Head of caudate nucleus (tissue), 42 donors: ENCODE measurements at regions not wholly inside any gene's neighbourhood (a gene's known extent, or its start where the extent isn't known, plus 50 kb on each side); places are given as distances from the start of the nearest gene placed in this dataset.
A peak's percentile ranks its signal among the peaks of the same experiment; 100 is the strongest.
"Not testable (repeated sequence)": the region's sequence is repeated elsewhere in the genome, so short reads cannot be mapped to it uniquely, and the experiment has no call there.

Source experiments
- DNase-seq, 42 donors: peaks; one replicate each; pipeline versions ENCODE4 v3.0.0 to v3.0.0-alpha.2; 2020 to 2021; ENCODE audit warnings: mixed read lengths in 7 of 42
- intact Hi-C: fragments of 100-400 bp; cut with DNase I; formaldehyde crosslinking; loops from one replicate; pipeline ENCODE4 v1.15.0; 2022

GRCh38 chr14:82879949-82880535 lies 1346.4 kb upstream of the SEL1L start:
- no peak for DNase-seq
- intact Hi-C loops, result no loop called here

- DNase-seq, result no peak
- intact Hi-C loops, result no loop called here
Measured at GRCh38 chr14:82886670-82887069, 1353.0 kb upstream of the SEL1L start.

- DNase-seq, result no peak
- intact Hi-C loops, result no loop called here
Measured at GRCh38 chr14:82889701-82890100, 1356.0 kb upstream of the SEL1L start.

- intact Hi-C loops, result no loop called here
- no peak for DNase-seq
Measured at GRCh38 chr14:82896476-82896875, 1362.8 kb upstream of the SEL1L start.

- DNase-seq, result no peak
- intact Hi-C loops, result no loop called here
Measured at GRCh38 chr14:82897469-82898308, 1364.0 kb upstream of the SEL1L start.

GRCh38 chr14:82905762-82906161 lies 1372.1 kb upstream of the SEL1L start:
- no peak for DNase-seq
- intact Hi-C loops, result no loop called here

- intact Hi-C loops, result no loop called here
- peak in 1 of 42 donors; percentile 9 for DNase-seq
Measured at GRCh38 chr14:82911930-82912329, 1378.3 kb upstream of the SEL1L start.

- DNase-seq, result no peak
- intact Hi-C loops, result no loop called here
Measured at GRCh38 chr14:82913396-82913795, 1379.7 kb upstream of the SEL1L start.

- DNase-seq, result no peak
- intact Hi-C loops, result no loop called here
Measured at GRCh38 chr14:82915381-82915780, 1381.7 kb upstream of the SEL1L start.

- no peak for DNase-seq
- intact Hi-C loops, result no loop called here
Measured at GRCh38 chr14:82935691-82936090, 1402.0 kb upstream of the SEL1L start.

- intact Hi-C loops, result no loop called here
Measured at GRCh38 chr14:82951171-82951570, 1417.5 kb upstream of the SEL1L start.

GRCh38 chr14:82963756-82964155 lies 1430.1 kb upstream of the SEL1L start:
- intact Hi-C loops, result no loop called here
- DNase-seq, result no peak

More at GRCh38 chr14:82951171-82951570, 1417.5 kb upstream of the SEL1L start:
- DNase-seq, result no peak

- intact Hi-C loops, result no loop called here
Measured at GRCh38 chr14:82987502-82988124, 1454.0 kb upstream of the SEL1L start.

GRCh38 chr14:82994547-82994946 lies 1460.9 kb upstream of the SEL1L start:
- intact Hi-C loops, DNase-seq: not testable (repeated sequence)

More at GRCh38 chr14:82987502-82988124, 1454.0 kb upstream of the SEL1L start:
- DNase-seq, result no peak

GRCh38 chr14:82999802-83000201 lies 1466.1 kb upstream of the SEL1L start:
- peak in 4 of 42 donors; percentile 1 to 22 (median 12) for DNase-seq
- intact Hi-C loops, result no loop called here

GRCh38 chr14:83004456-83005006 lies 1470.9 kb upstream of the SEL1L start:
- DNase-seq, result no peak
- intact Hi-C loops, result no loop called here

GRCh38 chr14:83006121-83006670 lies 1472.5 kb upstream of the SEL1L start:
- no peak for DNase-seq
- intact Hi-C loops, result no loop called here

GRCh38 chr14:83007052-83007451 lies 1473.4 kb upstream of the SEL1L start:
- DNase-seq, intact Hi-C loops: not testable (repeated sequence)

- intact Hi-C loops, result no loop called here
- DNase-seq, result no peak
Measured at GRCh38 chr14:83007641-83008225, 1474.1 kb upstream of the SEL1L start.
